DMS 273 (cell line): ENCODE measurements at regions not wholly inside any gene's neighbourhood (a gene's known extent, or its start where the extent isn't known, plus 50 kb on each side); places are given as distances from the start of the nearest gene placed in this dataset.
"Not testable (repeated sequence)": the region's sequence is repeated elsewhere in the genome, so short reads cannot be mapped to it uniquely, and the experiment has no call there.

ENCODE experiments used
- DNase-seq: peaks from one replicate; lab custom pipeline; 2025; ENCODE audit not compliant: unreplicated experiment; lab: John Stamatoyannopoulos, UW

- DNase-seq: no peak
These were observed 612.7 kb upstream of the TBX3 start for GRCh38 chr12:115296613-115297198.

- DNase-seq: no peak
These were observed 611.9 kb upstream of the TBX3 start for GRCh38 chr12:115295886-115296285.

GRCh38 chr12:115294453-115295133 lies 610.6 kb upstream of the TBX3 start:
- DNase-seq: no peak

GRCh38 chr12:115285429-115285828 lies 601.5 kb upstream of the TBX3 start:
- DNase-seq: not testable (repeated sequence)

GRCh38 chr12:115273456-115273855 lies 589.5 kb upstream of the TBX3 start:
- DNase-seq: no peak

- no peak for DNase-seq
These were observed 584.5 kb upstream of the TBX3 start for GRCh38 chr12:115268451-115268850.

GRCh38 chr12:115267891-115268290 lies 583.9 kb upstream of the TBX3 start:
- DNase-seq: no peak

GRCh38 chr12:115267464-115267863 lies 583.5 kb upstream of the TBX3 start:
- DNase-seq: no peak

GRCh38 chr12:115264605-115265004 lies 580.6 kb upstream of the TBX3 start:
- no peak for DNase-seq

GRCh38 chr12:115261691-115262398 lies 577.9 kb upstream of the TBX3 start:
- DNase-seq: no peak

GRCh38 chr12:115260762-115261675 lies 577.0 kb upstream of the TBX3 start:
- DNase-seq: no peak

GRCh38 chr12:115259968-115260747 lies 576.2 kb upstream of the TBX3 start:
- DNase-seq: no peak

GRCh38 chr12:115257791-115258190 lies 573.8 kb upstream of the TBX3 start:
- DNase-seq: no peak

GRCh38 chr12:115255962-115256361 lies 572.0 kb upstream of the TBX3 start:
- DNase-seq: no peak

GRCh38 chr12:115255257-115255656 lies 571.3 kb upstream of the TBX3 start:
- no peak for DNase-seq

- no peak for DNase-seq
These were observed 569.1 kb upstream of the TBX3 start for GRCh38 chr12:115253049-115253448.

GRCh38 chr12:115251727-115252126 lies 567.8 kb upstream of the TBX3 start:
- DNase-seq: no peak

GRCh38 chr12:115249671-115250278 lies 565.8 kb upstream of the TBX3 start:
- DNase-seq: no peak

- no peak for DNase-seq
These were observed 561.0 kb upstream of the TBX3 start for GRCh38 chr12:115245020-115245419.
